Inflammatory macrophage treated with lipopolysaccharide for 4 hours (primary cell): ENCODE measurements at regions not wholly inside any gene's neighbourhood (a gene's known extent, or its start where the extent isn't known, plus 50 kb on each side); places are given as distances from the start of the nearest gene placed in this dataset.

Source experiments
- DNase-seq: peaks from one replicate; pipeline ENCODE4 v3.0.0-alpha.2; 2020

DNA sequence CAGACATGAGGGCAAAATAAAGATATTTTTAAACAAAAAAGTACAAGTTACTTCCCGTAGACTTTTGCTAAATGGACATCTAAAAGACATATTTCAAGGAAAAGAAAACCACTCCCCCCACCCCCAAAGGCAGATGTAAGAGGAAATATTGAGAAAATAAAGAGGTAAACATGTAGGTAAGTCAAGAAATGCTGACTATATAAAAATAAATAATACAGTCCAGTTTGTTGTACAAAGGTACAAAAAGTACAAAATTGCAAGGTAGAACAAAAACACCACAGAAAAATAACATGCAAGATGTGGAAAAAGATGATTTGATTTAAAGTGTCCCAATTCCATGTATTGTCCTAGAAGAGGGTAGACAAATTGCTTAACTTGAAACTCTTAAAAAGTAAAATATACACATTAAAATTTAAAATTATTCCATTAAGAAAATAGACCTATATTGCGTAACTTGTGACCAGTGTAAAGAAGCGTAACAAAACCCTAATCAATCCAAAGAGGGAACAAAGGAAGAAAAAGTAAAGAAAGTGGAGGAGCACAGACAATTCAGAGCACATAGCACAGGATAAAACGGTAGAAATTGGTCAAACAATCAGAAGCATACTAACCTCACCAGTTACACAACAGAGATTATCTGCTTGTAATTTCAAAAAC, 58.4 kb upstream of the FAM216B start:
- DNase-seq, result no peak

DNA sequence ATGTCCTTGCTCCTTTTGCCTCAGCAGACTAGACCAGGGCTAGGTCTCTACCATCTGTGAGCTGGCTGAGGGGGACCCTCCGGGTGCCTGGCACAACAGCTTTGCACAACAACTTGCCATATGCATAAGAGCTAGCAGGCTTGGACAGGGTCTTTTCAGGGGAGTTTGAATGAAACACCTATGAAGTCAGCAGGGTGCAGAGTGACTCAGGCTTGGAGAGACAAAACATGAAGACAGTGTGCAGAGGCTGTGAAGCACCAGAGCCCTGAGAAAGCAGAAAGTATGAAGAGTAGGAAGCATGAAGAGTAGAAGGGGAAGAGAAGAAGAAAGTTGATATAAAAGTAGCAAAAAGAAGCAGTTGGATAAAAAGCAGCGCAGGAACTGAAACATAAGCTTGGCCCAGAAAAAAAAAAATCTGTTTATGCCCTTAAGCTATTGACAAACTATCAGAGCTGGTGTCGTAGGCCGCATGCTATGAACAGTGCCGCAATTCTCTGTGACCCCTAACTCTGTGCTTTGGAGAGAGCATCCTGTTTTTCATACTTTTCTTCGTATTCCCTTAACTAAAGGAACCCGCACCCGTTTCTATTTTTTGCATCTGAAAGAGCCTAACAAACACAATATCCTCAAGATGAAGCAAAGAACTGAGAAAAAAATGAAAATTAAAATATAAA, 52.7 kb upstream of the FAM216B start:
- DNase-seq, result peak; percentile 22

DNA sequence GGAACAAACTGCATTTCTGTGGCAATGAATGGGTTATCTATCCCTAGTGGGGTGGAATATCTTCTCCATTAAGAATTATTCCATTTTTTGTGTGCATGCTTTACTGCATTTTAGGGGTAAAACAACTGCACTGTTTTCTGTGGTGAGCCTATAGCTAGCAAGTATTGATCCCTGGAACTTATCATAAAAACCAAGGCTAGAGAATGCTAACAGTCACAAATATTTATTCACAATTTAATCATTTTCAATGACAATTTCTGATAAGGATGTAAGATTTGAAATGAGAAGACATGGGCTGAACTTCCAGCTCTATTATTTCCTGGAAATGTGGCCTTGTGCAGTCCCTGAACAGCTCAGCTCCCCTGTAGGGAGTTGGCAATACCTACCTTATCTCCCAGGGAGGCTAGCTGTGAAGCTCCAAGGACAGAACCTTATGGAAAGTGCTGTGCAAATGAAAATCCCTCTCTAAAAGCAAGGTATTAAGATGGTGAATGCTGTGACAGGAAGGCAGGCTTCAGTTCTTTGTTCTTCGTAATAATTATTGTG, 51.5 kb upstream of the FAM216B start:
- DNase-seq, result no peak
